CD4-positive, alpha-beta T cell (primary cell): ENCODE measurements at regions not wholly inside any gene's neighbourhood (a gene's known extent, or its start where the extent isn't known, plus 50 kb on each side); places are given as distances from the start of the nearest gene placed in this dataset.

Experiments
- ATAC-seq: fragments of 200-7000 bp; cut with Tn5 transposase; one replicate; pipeline ENCODE4 v1.10.0; 2022; ENCODE audit warnings: mild to moderate bottlenecking; ENCODE audit not compliant: poor library complexity
- CTCF ChIA-PET: fragments of 350-600 bp; sonication (Branson Sonifier 250); formaldehyde crosslinking; loops from one replicate; lab custom pipeline; 2021; ENCODE audit warnings: antibody characterized with exemption, inconsistent platforms; lab: Charles Lee
- POLR2A ChIA-PET: fragments of 350-600 bp; sonication (Branson Sonifier 250); formaldehyde crosslinking; loops from one replicate; lab custom pipeline; 2021; ENCODE audit warnings: antibody characterized with exemption, inconsistent platforms; lab: Charles Lee
- DNase-seq, 14 experiments: peaks; one replicate each; pipeline ENCODE4 v3.0.0-alpha.2; 2013 to 2020; ENCODE audit warnings: mixed read lengths in 2 of 14
- H3K27ac ChIP-seq, 2 donors: one replicate each; pipeline versions ENCODE4 v1.5.1 to v1.7.0; 2013; ENCODE audit warnings: low read length in 2 of 2, low read depth in 1 of 2, mild to moderate bottlenecking in 1 of 2
- H3K27me3 ChIP-seq, 2 experiments: 1 replicate in 1 of 2; 2 replicates in 1 of 2; pipeline versions ENCODE4 v1.6.1 to v1.7.0; 2013; ENCODE audit warnings: low read length in 2 of 2, control low read depth in 1 of 2, mild to moderate bottlenecking in 1 of 2, moderate library complexity in 1 of 2; ENCODE audit not compliant: insufficient read depth in 2 of 2, control insufficient read depth in 1 of 2
- H3K36me3 ChIP-seq: one replicate; pipeline ENCODE4 v1.6.1; 2013; ENCODE audit warnings: low read length, control low read depth; ENCODE audit not compliant: insufficient read depth
- H3K4me1 ChIP-seq: one replicate; pipeline ENCODE4 v1.6.1; 2013; ENCODE audit warnings: low read length, control low read depth; ENCODE audit not compliant: insufficient read depth
- H3K4me3 ChIP-seq: one replicate; pipeline ENCODE4 v1.5.1; 2013; ENCODE audit warnings: mild to moderate bottlenecking, low read length, moderate library complexity
- H3K9me3 ChIP-seq, 2 experiments: 1 replicate in 1 of 2; 2 replicates in 1 of 2; pipeline versions ENCODE4 v1.6.1 to v1.7.0; 2013; ENCODE audit warnings: low read length in 2 of 2, mild to moderate bottlenecking in 2 of 2, control low read depth in 1 of 2, moderate library complexity in 1 of 2; ENCODE audit not compliant: control insufficient read depth in 1 of 2, insufficient read depth in 1 of 2
- H3K27ac Mint-ChIP-seq: one replicate; pipeline ENCODE4 v1.8.0; 2020; ENCODE audit warnings: mixed read lengths
- H3K27me3 Mint-ChIP-seq: one replicate; pipeline ENCODE4 v1.8.0; 2021; ENCODE audit warnings: mixed read lengths
- H3K36me3 Mint-ChIP-seq: one replicate; pipeline ENCODE4 v1.8.0; 2021; ENCODE audit warnings: low read depth, mixed read lengths
- H3K4me1 Mint-ChIP-seq: one replicate; pipeline ENCODE4 v1.8.0; 2021; ENCODE audit warnings: low read depth, mixed read lengths
- H3K4me3 Mint-ChIP-seq: one replicate; pipeline ENCODE4 v1.8.0; 2020; ENCODE audit warnings: mild to moderate bottlenecking, mixed read lengths
- H3K9me3 Mint-ChIP-seq: one replicate; pipeline ENCODE4 v1.8.0; 2020; ENCODE audit warnings: mixed read lengths
- intact Hi-C, 2 experiments: fragments of 100-400 bp; cut with DNase I in 1 of 2; cut with micrococcal nuclease in 1 of 2; formaldehyde crosslinking; loops; one replicate each; pipeline versions ENCODE4 v1.15.1 to v1.9.0; 2023 to 2025; cut with DNase I, micrococcal nuclease
- TF ChIP-seq, protein P1 (sequence below): fragments of 200-600 bp; IDR thresholded peaks from one replicate; pipeline ENCODE4 v1.8.0; 2022; ENCODE audit warnings: antibody characterized with exemption, mild to moderate bottlenecking

DNA sequence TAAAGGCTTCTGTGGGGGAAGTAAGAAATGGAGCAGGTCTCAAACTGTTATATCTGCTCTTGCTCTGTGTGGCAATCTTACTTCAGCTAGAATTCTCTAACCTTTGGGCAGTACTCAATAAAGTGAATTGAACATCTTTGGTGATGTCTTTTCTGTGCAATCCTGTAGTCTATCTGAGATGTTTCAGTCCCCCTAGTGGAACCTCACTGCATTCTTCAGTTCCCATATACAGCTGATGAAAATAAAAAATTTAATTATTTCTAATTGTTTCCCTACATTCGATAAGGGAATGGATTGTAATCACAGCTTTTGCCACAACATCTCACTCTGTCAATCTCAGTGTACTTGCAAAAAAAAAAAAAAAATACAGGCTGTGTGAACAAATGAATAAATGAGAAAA is 522.6 kb downstream of the DNAJB9 start:
- no peaks in the 10 kb centered on the region for H3K27me3 Mint-ChIP-seq

DNA sequence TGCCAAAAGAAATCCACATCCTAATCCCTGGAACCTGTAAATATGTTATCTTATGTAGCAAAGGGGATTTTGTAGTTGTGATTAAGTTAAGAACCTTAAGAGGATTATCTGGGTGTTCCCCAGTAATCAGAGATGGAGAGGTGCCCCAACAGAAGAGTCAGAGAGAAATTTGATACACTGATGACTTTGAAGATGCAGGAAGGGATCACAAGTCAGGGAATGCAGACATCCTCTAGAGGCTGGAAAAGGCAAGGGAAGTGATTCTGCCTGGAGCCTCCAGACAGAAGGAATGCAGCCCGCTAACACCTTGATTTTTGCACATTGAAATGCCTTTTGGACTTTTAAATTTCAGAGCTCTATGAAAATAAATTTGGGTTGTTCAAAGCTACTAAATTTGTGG is 531.7 kb downstream of the DNAJB9 start:
- ChIA-PET POLR2A (no interaction called here), CTCF (no interaction called here)
- no peak for ATAC-seq
- Mint-ChIP-seq H3K27me3 (no peaks in the 10 kb centered on the region), H3K36me3 (no peaks in the 10 kb centered on the region), H3K4me1 (no peaks in the 10 kb centered on the region), H3K27ac (no peak overlapping the region), H3K9me3 (no peaks in the 10 kb centered on the region), H3K4me3 (no peak overlapping the region)
- Histone ChIP-seq H3K27me3 (no peaks in the 10 kb centered on the region), H3K36me3 (no peaks in the 10 kb centered on the region), H3K4me1 (no peaks in the 10 kb centered on the region), H3K4me3 (no peak overlapping the region), H3K27ac (no peak overlapping the region), H3K9me3 (no peaks in the 10 kb centered on the region)
- TF ChIP-seq, protein P1, sequence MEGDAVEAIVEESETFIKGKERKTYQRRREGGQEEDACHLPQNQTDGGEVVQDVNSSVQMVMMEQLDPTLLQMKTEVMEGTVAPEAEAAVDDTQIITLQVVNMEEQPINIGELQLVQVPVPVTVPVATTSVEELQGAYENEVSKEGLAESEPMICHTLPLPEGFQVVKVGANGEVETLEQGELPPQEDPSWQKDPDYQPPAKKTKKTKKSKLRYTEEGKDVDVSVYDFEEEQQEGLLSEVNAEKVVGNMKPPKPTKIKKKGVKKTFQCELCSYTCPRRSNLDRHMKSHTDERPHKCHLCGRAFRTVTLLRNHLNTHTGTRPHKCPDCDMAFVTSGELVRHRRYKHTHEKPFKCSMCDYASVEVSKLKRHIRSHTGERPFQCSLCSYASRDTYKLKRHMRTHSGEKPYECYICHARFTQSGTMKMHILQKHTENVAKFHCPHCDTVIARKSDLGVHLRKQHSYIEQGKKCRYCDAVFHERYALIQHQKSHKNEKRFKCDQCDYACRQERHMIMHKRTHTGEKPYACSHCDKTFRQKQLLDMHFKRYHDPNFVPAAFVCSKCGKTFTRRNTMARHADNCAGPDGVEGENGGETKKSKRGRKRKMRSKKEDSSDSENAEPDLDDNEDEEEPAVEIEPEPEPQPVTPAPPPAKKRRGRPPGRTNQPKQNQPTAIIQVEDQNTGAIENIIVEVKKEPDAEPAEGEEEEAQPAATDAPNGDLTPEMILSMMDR, result no peak
- intact Hi-C loops, result no loop called here
- DNase-seq, result no peak

More for the DNA sequence above, 522.6 kb downstream of the DNAJB9 start:
- Mint-ChIP-seq H3K27ac (no peak overlapping the region), H3K4me3 (no peak overlapping the region), H3K4me1 (no peaks in the 10 kb centered on the region), H3K9me3 (peaks cover 9% of the 10 kb centered on the region), H3K36me3 (no peaks in the 10 kb centered on the region)
- DNase-seq (no peak), ATAC-seq (no peak)
- H3K9me3 ChIP-seq, result no peaks in the 10 kb centered on the region
- H3K27me3 ChIP-seq, result no peaks in the 10 kb centered on the region
- H3K4me1 ChIP-seq, result no peaks in the 10 kb centered on the region
- H3K27ac ChIP-seq, result no peak overlapping the region
- ChIA-PET CTCF (no interaction called here), POLR2A (no interaction called here)
- intact Hi-C loops, result no loop called here
- H3K36me3 ChIP-seq, result no peaks in the 10 kb centered on the region
- TF ChIP-seq, protein P1, result no peak
- H3K4me3 ChIP-seq, result no peak overlapping the region

DNA sequence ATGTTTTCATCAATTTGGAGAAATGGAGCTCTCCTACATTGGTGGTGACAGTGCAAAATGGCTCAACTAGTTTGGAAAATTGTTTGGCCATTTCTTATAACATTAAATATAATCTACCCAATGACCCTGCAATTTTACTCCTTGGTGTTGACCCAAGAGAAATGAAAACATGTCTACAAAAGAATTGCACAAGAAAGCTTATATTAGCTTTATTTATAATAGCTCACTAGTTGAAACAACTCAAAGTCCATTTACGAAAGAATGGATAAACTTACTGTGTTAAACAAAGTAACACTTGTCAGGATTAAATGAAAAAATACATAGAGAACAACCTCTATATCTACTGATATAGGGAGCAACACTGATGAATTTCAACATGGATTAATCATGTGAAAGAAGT is 539.9 kb downstream of the DNAJB9 start:
- H3K36me3 ChIP-seq, result no peaks in the 10 kb centered on the region
- Mint-ChIP-seq H3K27ac (no peak overlapping the region), H3K9me3 (peaks cover 7% of the 10 kb centered on the region), H3K4me1 (no peaks in the 10 kb centered on the region), H3K36me3 (no peaks in the 10 kb centered on the region), H3K4me3 (no peak overlapping the region), H3K27me3 (no peaks in the 10 kb centered on the region)
- TF ChIP-seq, protein P1, result no peak
- ATAC-seq, result no peak
- no peak overlapping the region for H3K4me3 ChIP-seq
- H3K27ac ChIP-seq, result no peak overlapping the region
- DNase-seq, result no peak
- no peaks in the 10 kb centered on the region for H3K4me1 ChIP-seq
- H3K27me3 ChIP-seq, result no peaks in the 10 kb centered on the region
- ChIA-PET CTCF (no interaction called here), POLR2A (interaction anchor here (0.6 kb wide), 1 partner anchor 32 kb away, joined by 3 read pairs; no protein-coding TSS in a partner anchor)
- no peaks in the 10 kb centered on the region for H3K9me3 ChIP-seq
- intact Hi-C loops, result no loop called here
